Panc1 (cell line): ENCODE measurements at regions not wholly inside any gene's neighbourhood (a gene's known extent, or its start where the extent isn't known, plus 50 kb on each side); places are given as distances from the start of the nearest gene placed in this dataset.

ENCODE experiments used
- ATAC-seq: fragments of 200-7000 bp; cut with Tn5 transposase; 2 replicates; pipeline ENCODE4 v1.9.1; 2020; ENCODE audit warnings: mild to moderate bottlenecking, moderate library complexity
- BruUV-seq: library from RNA; stranded (reverse); fragments of 400-500 nt; replicated peaks from 2 replicates; lab custom pipeline; 2021; lab: Mats Ljungman, UMichigan
- CTCF ChIA-PET: fragments of 300-600 bp; sonication (Branson Sonifier 250); formaldehyde crosslinking; loops from one replicate; lab custom pipeline; 2022; ENCODE audit warnings: antibody characterized with exemption; lab: Charles Lee
- POLR2A ChIA-PET: fragments of 300-600 bp; sonication (Branson Sonifier 250); formaldehyde crosslinking; loops from one replicate; lab custom pipeline; 2022; ENCODE audit warnings: antibody characterized with exemption; lab: Charles Lee
- DNase-seq: peaks from one replicate; pipeline ENCODE4 v3.0.0-alpha.2; 2010; ENCODE audit warnings: low read depth, low spot score
- H3K27ac ChIP-seq: 2 replicates; pipeline ENCODE4 v1.5.1; 2011; ENCODE audit warnings: mild to moderate bottlenecking, low read length, inconsistent platforms
- H3K27me3 ChIP-seq: fragments of 200-500 bp; sonication (Bioruptor generic); 2 replicates; pipeline ENCODE4 v1.6.0; 2014; ENCODE audit warnings: low read length, inconsistent platforms; ENCODE audit not compliant: control insufficient read depth, insufficient read depth
- H3K36me3 ChIP-seq: fragments of 200-500 bp; sonication (Bioruptor generic); 2 replicates; pipeline ENCODE4 v1.5.1; 2014; ENCODE audit warnings: inconsistent platforms, mild to moderate bottlenecking, low read length, moderate library complexity; ENCODE audit not compliant: control insufficient read depth, insufficient read depth
- H3K4me1 ChIP-seq: 2 replicates; pipeline ENCODE4 v1.5.1; 2011; ENCODE audit warnings: inconsistent platforms, mild to moderate bottlenecking, low read length, moderate library complexity; ENCODE audit not compliant: control insufficient read depth, insufficient read depth
- H3K4me3 ChIP-seq, 2 experiments: 2 replicates each; pipeline ENCODE4 v1.5.1; 2011 to 2012; ENCODE audit warnings: low read depth in 2 of 2, low read length in 2 of 2, mild to moderate bottlenecking in 2 of 2, inconsistent platforms in 1 of 2, moderate library complexity in 1 of 2
- H3K9me3 ChIP-seq: fragments of 200-500 bp; sonication (Bioruptor generic); 2 replicates; pipeline ENCODE4 v1.5.1; 2014; ENCODE audit warnings: low read depth, mild to moderate bottlenecking, inconsistent platforms, low read length, moderate library complexity; ENCODE audit not compliant: control insufficient read depth, insufficient read depth
- CTCF ChIP-seq: fragments of 450-650 bp; IDR thresholded peaks from 2 replicates; pipeline ENCODE4 v1.5.1; 2017; ENCODE audit warnings: mild to moderate bottlenecking
- POLR2AphosphoS5 ChIP-seq: IDR thresholded peaks from 2 replicates; pipeline ENCODE4 v1.6.1; 2012; ENCODE audit warnings: mild to moderate bottlenecking, low read depth, low read length, moderate library complexity
- SIN3A ChIP-seq: IDR thresholded peaks from 2 replicates; pipeline ENCODE4 v1.6.1; 2012; ENCODE audit warnings: low read depth, mild to moderate bottlenecking, low read length, moderate library complexity, borderline replicate concordance; ENCODE audit not compliant: insufficient read depth
- TCF7L2 ChIP-seq: IDR thresholded peaks from 2 replicates; pipeline ENCODE4 v1.6.1; 2011; ENCODE audit warnings: mild to moderate bottlenecking, low read depth, low read length, inconsistent platforms
- in situ Hi-C: cut with HindIII; loops from 2 replicates; pipeline ENCODE4 v1.10.0; 2016; ENCODE audit warnings: low sequenced_read_pairs, low pct_unique_long_range_greater_than_20kb
- intact Hi-C: fragments of 100-400 bp; cut with micrococcal nuclease; formaldehyde crosslinking; loops from one replicate; pipeline ENCODE4 v1.10.0; 2022; ENCODE audit not compliant: unreplicated experiment
- TF ChIP-seq, protein P1 (sequence below), 2 experiments: IDR thresholded peaks; 2 replicates each; pipeline ENCODE4 v1.6.1; 2011 to 2012; ENCODE audit warnings: low read depth in 2 of 2, control low read depth in 1 of 2, low read length in 1 of 2, mild to moderate bottlenecking in 1 of 2, moderate library complexity in 1 of 2; ENCODE audit not compliant: insufficient read depth in 1 of 2

DNA sequence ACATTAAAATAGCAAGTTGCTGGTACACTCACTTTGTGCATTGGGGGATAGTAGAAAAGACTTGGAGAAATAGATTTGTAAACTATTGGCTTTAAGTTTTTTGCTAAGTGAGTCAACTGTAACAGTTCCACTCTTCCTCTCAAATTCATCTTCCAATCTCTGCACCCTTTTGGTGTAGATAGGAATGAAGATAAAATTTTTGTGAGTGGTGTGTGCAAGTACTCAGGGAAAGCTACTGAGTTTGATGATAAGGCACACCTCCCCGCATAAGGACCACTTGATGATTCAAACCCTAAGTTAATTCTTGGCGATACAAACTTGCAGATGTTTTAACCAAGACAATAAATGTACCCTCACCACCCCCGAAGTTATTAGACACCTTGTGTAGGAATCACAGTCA is 168.3 kb upstream of the SLITRK1 start:
- Histone ChIP-seq H3K9me3 (no peaks in the 10 kb centered on the region), H3K36me3 (no peaks in the 10 kb centered on the region), H3K27ac (no peak overlapping the region), H3K4me1 (no peaks in the 10 kb centered on the region), H3K4me3 (no peak overlapping the region), H3K27me3 (no peaks in the 10 kb centered on the region)
- BruUV-seq, result no TSS peak
- DNase-seq (no peak), ATAC-seq (no peak)
- ChIA-PET CTCF (no interaction called here), POLR2A (no interaction called here)
- TF ChIP-seq, protein P1, sequence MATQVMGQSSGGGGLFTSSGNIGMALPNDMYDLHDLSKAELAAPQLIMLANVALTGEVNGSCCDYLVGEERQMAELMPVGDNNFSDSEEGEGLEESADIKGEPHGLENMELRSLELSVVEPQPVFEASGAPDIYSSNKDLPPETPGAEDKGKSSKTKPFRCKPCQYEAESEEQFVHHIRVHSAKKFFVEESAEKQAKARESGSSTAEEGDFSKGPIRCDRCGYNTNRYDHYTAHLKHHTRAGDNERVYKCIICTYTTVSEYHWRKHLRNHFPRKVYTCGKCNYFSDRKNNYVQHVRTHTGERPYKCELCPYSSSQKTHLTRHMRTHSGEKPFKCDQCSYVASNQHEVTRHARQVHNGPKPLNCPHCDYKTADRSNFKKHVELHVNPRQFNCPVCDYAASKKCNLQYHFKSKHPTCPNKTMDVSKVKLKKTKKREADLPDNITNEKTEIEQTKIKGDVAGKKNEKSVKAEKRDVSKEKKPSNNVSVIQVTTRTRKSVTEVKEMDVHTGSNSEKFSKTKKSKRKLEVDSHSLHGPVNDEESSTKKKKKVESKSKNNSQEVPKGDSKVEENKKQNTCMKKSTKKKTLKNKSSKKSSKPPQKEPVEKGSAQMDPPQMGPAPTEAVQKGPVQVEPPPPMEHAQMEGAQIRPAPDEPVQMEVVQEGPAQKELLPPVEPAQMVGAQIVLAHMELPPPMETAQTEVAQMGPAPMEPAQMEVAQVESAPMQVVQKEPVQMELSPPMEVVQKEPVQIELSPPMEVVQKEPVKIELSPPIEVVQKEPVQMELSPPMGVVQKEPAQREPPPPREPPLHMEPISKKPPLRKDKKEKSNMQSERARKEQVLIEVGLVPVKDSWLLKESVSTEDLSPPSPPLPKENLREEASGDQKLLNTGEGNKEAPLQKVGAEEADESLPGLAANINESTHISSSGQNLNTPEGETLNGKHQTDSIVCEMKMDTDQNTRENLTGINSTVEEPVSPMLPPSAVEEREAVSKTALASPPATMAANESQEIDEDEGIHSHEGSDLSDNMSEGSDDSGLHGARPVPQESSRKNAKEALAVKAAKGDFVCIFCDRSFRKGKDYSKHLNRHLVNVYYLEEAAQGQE (IDR thresholded peaks at IDR 0.05; ENCODE audit: insufficient read depth in 1 of 2, low read depth in 2 of 2, low read length in 1 of 2), result no peak
- TF ChIP-seq POLR2AphosphoS5 (no peak), SIN3A (no peak), TCF7L2 (no peak), CTCF (no peak)
- intact Hi-C loops (no loop called here), in situ Hi-C loops (no loop called here)

GRCh38 chr13:84049443-84050219 is 167.4 kb upstream of the SLITRK1 start:
- H3K4me3 ChIP-seq, result no peak overlapping the region

More at GRCh38 chr13:84049443-84050219, 167.4 kb upstream of the SLITRK1 start:
- ChIA-PET POLR2A (no interaction called here), CTCF (no interaction called here)
- no peaks in the 10 kb centered on the region for H3K36me3 ChIP-seq
- no TSS peak for BruUV-seq
- H3K9me3 ChIP-seq, result no peaks in the 10 kb centered on the region
- H3K4me1 ChIP-seq, result no peaks in the 10 kb centered on the region
- no peak overlapping the region for H3K27ac ChIP-seq
- in situ Hi-C loops, result no loop called here
- no peak for DNase-seq
- no peaks in the 10 kb centered on the region for H3K27me3 ChIP-seq
- ATAC-seq, result no peak
- intact Hi-C loops, result no loop called here
- TF ChIP-seq, protein P1 (IDR thresholded peaks at IDR 0.05; ENCODE audit: insufficient read depth in 1 of 2, low read depth in 2 of 2, low read length in 1 of 2), result no peak
- TF ChIP-seq TCF7L2 (no peak), POLR2AphosphoS5 (no peak), CTCF (no peak), SIN3A (no peak)
